GM19238 (cell line): ENCODE measurements at regions not wholly inside any gene's neighbourhood (a gene's known extent, or its start where the extent isn't known, plus 50 kb on each side); places are given as distances from the start of the nearest gene placed in this dataset.
A peak's percentile ranks its signal among the peaks of the same experiment; 100 is the strongest.

ENCODE experiments used
- DNase-seq: peaks from one replicate; pipeline ENCODE4 v3.0.0; 2011; ENCODE audit warnings: low spot score; ENCODE audit not compliant: insufficient read length

DNA sequence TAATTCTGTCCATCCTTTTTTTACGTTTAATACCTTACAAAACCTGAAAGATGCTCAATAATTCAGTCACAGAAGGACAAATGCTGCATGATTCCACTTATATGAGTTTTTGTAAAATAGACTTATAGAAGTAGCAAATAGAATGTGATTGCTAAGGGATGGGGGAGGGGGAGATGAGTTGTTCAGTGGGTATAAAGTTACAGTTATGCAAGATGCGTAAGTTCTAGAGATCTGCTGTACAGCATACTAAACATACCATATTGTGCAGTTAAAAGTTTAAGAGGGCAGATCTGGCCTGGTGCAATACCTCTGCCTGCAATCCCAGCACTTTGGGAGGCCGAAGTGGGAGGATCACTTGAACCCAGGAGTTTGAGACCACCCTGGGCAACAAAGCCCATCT, 78.8 kb downstream of the TET3 start:
- DNase-seq, result no peak

DNA sequence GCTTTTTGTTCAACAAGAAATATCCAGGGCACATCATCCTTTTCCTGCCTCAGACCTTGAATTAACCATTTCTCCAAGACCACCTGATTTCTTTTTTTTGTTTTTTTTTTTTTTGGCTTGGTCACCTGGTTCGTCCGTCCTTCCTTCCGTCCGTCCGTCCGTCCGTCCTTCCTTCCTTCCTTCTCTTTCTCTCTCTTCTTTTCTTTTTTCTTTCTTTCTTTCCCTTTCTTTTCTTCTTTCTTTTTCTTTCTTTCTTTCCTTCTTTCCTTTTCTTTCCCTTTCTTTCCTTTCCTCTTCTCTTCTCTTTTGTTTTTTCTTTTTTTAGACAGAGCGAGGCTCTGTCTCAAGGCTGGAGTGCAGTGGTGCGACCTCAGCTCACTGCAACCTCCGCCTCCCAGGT, 80.7 kb downstream of the TET3 start:
- no peak for DNase-seq

DNA sequence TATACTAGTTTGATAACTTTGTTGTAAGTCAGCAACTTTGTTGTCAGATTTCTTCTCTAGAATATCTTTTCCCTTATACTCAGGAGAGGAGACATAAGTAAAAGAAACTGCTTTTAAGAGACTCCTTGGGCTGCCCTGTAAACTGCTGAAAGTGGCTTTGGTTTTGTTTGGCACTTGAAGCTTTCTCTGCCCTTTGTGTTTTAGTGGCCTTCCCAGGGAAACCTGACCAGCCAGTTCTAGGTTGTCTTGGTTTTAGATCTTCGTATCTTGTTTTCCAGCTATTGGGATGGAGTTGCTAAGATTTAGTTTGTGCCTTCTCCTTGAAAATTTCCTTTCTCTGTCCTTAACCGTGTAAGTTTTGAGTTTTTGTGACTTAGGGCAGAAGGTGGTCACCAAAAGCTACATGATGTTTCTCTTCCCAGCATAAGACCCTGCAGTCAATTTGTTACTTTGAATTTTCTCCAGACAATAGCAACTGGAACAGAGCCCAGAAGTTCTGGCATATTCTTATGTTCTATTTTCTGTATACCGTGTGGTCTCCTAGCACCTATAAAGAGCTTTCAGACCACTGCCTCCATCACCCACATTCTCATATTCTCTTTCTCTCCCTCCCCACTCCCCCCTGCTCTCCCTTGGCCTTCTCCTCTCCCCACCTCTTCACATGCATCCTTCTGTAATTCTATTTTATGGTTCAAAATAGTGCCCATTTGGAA, 81.1 kb downstream of the BOLA3 start:
- no peak for DNase-seq

DNA sequence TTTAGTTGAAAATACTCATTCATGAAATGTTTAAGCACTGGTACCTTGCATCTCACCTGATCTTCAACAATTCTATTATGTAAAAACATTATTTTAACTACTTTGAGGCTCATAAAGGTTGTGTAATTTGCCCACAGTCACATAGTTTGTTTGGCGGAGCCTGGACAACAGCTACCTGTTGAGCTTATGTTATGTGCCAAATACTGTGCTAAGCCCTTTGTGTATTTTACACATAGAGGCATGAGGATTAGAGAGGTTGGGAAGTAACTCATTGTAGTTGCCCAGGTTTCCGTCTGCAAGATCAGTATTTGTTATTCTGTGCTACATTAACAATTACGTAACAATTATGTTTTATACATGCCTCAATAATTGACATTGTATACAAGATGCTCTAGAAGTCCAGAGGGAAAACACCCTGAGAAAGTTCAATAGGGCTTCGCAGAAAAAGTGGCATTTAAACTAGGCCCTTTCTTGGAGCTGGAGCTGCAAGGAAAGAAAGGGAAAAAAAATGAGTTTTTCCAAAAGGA, 80.4 kb downstream of the BOLA3 start:
- DNase-seq, result no peak

DNA sequence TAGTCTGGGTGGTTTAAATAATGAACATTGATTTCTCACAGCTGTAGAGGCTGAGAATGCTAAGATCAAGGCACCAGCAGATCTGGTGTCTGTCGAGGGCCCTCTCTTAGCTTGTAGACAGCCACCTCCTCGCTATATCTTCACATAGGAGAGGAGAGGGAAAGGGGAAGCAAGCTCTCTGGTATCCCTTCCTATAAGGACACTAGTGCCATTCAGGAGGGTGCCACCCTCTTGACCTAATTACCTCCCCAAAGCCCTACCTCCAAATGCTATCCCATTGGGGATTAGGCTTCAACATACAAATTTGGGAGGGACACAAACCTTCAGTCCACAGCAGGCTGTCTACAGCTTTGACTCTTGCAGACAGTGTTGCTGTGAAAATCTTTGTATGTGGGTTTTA, 76.7 kb downstream of the BOLA3 start:
- no peak for DNase-seq

DNA sequence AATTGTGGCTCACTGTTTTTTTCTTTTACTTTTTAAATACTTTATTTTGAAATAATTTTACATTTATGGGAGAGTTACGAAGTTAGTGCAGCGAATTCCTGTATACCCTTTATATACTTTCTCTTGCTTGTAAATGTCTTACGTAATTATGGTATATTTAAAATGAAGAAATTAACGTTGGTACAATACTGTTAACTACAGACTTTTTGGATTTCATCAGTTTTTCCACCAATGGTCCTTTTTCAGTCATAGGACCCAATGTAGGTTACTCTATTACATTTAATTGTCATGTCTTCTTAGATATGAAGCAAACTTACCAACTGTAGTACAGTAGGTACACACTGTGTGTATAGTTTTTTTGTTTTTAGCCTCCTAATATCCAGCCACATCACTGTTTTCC, 76.3 kb downstream of the BOLA3 start:
- no peak for DNase-seq

DNA sequence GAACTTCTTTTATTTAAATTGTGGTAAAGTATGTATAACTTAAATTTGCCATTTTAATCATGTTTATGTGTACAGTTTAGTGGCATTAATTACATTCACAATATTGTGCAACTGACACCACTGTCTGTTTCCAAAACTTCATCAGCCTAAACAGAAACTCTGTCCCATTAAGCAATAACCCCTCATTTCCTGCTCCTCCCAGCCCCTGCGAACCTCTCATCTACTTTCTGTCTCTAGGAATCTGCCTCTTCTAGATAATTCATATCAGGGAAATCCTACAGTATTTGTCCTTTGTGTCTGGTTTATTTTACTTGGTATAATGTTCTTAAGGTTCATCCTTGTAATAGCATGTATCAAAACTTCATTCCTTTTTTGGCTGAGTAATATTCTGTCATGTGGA, 75.1 kb downstream of the BOLA3 start:
- no peak for DNase-seq

DNA sequence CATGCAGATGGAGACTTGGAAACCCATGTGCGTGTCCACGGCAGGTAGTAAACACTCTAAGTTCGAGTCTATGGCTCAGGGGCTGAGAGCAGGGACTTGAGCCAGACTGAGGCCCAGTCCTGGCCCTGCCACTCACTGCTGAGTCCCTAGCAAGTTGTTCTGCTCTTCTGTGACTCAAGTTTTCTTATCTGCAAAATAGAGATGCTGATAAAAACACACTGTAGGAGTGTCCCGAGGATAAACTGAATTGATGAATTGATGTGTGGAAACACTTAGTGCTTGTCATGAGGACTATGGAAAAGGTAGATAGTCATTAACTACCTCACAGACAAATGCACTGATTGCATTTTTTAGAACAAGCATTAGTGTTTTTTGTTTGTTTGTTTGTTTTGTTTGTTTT, 73.2 kb downstream of the BOLA3 start:
- no peak for DNase-seq

DNA sequence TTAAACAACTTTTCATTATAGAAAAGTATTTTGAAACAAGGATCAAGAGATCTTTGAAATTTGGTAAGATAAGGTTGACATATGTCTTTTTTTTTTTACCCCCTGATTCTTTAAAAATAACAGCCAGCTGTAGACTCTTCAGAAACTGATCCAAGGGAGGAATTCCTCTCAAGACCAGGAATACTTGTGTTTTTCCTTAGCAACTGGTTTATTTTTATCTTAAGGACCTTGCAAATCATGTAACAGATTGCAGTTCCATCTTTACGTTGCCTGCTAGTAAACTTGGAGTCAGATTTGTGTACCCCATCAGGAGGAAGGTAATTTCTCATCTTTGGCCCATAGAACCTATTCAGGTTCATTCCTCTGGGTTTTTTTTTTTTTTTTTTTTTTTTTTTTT, 71.6 kb downstream of the BOLA3 start:
- no peak for DNase-seq

DNA sequence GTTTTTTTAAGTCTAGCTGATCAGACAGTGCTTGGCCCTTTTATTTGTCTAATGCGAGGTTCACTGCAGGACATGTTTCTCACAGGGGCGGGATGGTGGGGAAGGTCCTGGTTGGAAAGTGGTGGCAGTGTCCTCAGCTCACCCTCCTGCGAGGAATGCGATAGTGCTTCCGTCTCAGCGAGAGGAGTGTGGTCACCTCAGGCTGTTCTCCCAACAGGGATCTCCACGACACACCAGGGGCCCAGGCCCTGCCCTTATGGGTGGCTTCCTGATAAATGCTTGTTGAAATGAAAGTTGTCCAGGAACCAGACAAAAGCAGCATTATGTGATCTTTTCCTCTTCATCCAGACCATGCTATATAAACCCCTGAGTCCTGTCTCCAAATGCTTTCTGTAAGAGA, 70.1 kb downstream of the BOLA3 start:
- no peak for DNase-seq

DNA sequence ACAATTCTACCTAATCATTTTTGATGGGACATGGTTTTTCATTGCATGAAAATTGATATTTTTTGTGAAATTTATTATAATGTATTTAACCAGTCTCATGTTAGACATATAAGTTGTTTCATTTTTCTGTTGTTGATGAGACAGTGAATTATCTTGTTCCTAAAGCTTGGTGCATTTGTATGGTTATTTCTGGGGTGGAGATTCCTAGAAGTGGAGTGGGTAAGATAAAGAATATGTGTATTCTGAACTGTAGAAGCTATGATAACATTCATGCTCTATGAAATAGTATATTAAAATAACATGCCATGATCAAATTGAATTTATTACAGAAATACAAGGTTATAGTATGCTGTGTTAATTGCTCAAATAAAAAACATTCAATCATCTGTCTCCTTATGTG, 69.2 kb downstream of the BOLA3 start:
- DNase-seq, result no peak

DNA sequence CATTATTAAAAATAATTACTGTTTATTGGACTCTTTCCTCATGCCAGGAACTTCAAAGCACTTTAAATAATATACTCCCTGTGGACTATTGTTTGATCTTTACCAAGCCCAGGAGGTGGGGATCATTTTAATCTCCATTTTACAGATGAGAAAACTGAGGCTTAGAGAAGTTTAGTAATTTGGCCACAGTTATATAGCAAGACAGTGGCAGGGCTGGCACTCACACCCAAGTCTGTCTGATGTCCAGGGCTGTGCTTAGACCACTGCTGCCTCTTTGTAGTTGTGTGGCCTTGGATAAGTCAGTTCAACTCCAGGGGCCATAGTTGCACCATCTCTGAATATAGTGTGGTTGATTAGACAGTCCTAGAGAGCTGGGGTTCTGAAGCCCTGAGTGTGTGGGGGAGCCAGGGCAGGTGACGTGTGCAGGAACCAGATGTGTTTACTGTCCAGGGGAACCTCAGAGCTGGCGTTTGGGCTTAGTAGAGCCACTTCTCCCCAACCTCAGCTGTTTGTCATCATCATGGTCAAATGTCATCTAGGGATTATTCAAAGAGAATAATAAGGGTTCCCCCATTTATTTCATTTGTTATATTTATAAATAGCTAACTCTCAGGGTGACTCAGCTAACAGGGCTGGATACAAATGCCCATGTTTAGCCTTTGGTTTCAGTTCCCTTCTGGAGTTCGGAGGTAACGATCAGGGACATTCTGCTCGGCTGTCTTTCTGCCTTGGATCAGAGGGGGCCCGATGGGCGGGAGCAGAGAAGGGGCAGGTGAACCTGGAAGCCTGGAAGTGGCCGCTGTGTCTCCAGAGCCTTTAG, 68.0 kb downstream of the BOLA3 start:
- peak; percentile 53 for DNase-seq

DNA sequence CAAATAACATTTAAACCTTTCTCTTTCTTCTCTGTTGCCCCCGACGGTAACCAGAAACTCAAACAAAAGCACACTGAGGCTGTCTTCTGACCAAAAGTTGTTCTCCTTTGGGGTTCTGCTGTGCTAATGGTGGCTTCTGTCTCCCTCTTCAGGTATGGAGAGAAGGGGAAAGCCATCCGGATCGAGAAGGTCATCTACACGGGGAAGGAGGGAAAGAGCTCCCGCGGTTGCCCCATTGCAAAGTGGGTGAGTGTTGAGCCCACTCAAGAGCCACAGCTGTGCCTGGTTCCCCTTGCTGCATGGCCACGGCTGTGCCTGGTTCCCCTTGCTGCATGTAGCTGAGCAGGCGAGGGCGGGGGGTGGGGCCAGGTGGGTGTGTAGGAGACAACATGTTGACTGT, 67.4 kb downstream of the BOLA3 start:
- DNase-seq, result no peak

DNA sequence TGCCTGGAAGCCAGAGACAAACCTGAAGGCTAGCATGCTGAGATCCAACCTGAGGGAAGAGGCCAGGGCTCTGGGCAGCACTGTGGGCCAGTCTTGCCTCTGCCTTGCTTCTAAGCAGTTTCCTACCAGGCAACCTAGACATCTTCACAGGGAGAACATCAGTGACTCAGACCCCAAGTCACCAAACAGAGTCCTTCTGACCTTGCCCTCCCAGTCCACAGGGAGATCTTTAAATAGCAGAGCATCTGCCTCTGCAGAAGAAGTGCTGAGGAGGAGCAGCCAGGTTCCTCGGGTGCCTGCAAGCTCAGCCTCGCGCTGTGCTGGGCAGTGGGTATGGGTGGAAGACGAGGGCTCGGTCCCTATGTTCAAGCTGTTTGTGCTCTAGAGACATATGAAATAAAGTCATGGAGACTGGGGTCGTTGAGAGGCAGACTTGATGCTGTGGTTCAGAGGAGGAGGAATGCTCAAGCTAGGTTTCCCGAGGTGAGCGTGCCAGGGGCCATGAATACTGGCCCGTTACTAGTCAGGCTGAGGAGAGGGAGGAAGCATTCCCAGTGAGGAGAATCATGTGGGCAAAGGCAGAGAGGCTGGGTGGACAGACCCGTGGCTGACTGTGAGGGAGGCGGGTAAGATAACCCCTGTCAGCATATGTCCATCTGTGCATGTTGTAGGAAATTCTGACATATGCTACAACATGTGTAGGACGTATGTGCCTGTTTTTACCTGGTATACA, 66.5 kb downstream of the BOLA3 start:
- no peak for DNase-seq

DNA sequence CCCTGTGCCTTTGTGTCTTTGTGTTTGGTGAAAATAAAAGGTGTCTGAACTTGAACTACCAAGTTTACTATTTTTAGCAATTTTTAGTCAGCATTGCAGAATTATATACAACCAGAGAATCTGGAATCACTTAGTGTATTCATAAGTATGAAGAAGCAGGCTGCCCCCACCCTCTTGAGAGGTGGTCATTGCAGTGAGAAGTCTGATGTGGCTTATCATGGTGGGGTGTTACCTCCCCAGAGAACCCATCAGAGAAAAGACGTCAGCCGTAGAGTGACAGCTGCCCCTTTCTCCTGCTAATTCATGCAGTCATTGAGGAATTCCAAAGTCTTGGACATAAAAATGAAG, 66.0 kb downstream of the BOLA3 start:
- no peak for DNase-seq

DNA sequence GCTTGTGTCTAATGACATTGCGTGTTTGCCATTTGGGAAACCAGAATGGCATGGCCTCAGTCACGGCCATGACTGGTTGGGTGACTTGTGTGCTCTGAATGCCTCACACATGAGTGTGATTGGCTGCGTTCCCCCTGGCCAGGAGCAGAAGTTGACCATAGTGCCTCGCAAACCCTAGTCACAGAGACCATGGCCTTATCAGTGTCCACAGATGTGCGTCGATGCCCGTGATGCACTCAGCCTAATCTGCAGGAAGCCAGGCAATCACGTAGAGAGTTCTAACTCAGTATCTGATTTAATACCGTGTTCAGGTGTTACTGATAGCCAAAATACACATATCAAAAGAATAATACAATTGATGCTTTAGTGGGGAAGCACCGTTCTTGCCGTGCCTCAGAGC, 64.0 kb downstream of the BOLA3 start:
- DNase-seq, result no peak
